GM12878 (cell line): ENCODE measurements at regions not wholly inside any gene's neighbourhood (a gene's known extent, or its start where the extent isn't known, plus 50 kb on each side); places are given as distances from the start of the nearest gene placed in this dataset.

Experiments
- EP300 ChIP-seq, 2 experiments: fragments of 150-350 bp in 1 of 2; IDR thresholded peaks; 2 replicates each; pipeline ENCODE4 v1.6.1; 2011 to 2012; ENCODE audit warnings: low read depth in 2 of 2, low read length in 2 of 2, borderline replicate concordance in 1 of 2, improper control_type of control experiment in 1 of 2, inconsistent platforms in 1 of 2; ENCODE audit not compliant: control insufficient read depth in 1 of 2
- RCOR1 ChIP-seq: conservative IDR thresholded peaks from 2 replicates; pipeline ENCODE4 v1.6.1; 2012; ENCODE audit warnings: low read depth, low read length, improper control_type of control experiment

- no peak for TF ChIP-seq RCOR1
- no peak for TF ChIP-seq EP300 (IDR thresholded peaks at IDR 0.05; ENCODE audit: borderline replicate concordance in 1 of 2, control insufficient read depth in 1 of 2, low read depth in 2 of 2, low read length in 2 of 2)
These were observed 58.4 kb upstream of the RAPGEF1 start for GRCh38 chr9:131798246-131798645.
